ENCODE measurements at regions not wholly inside any gene's neighbourhood (a gene's known extent, or its start where the extent isn't known, plus 50 kb on each side); places are given as distances from the start of the nearest gene placed in this dataset.
A peak's percentile ranks its signal among the peaks of the same experiment; 100 is the strongest.

DNA sequence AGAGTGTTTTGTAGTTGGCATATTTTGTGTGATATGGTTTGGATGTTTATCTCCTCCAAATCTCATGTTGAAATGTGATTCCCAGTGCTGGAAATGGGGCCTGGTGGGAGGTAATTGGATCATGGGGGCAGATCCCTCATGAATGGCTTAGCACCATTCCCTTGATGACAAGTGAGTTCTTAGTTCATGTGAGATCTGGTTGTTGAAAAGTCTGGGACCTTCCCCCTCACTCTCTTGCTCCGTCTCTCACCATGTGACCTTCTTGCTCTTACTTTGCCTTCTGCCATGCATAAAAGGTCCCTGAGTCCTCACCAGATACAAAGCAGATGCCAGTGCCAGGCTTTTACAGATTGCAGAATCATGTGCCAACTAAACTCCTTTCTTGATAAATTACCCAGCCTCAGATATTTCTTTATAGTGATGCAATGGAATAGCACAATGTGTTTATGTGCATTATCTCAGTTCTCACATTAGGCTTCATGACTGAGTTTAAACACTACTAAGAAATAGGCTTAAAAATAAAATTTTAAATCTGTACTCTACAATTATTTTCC lies 1348.8 kb downstream of the STIM2 start:
- no peak for DNase-seq (ENCODE audit: extremely low spot score)
- no peak for TF ChIP-seq SP1 (IDR thresholded peaks at IDR 0.05)
- TF ChIP-seq FOXK2 (IDR thresholded peaks at IDR 0.05) = no peak
- TF ChIP-seq TARDBP (IDR thresholded peaks at IDR 0.05) = no peak
- TF ChIP-seq FOXM1 (IDR thresholded peaks at IDR 0.05; ENCODE audit: borderline replicate concordance) = no peak
- CTCF ChIA-PET = no interaction called here
- POLR2A ChIA-PET = no interaction called here

DNA sequence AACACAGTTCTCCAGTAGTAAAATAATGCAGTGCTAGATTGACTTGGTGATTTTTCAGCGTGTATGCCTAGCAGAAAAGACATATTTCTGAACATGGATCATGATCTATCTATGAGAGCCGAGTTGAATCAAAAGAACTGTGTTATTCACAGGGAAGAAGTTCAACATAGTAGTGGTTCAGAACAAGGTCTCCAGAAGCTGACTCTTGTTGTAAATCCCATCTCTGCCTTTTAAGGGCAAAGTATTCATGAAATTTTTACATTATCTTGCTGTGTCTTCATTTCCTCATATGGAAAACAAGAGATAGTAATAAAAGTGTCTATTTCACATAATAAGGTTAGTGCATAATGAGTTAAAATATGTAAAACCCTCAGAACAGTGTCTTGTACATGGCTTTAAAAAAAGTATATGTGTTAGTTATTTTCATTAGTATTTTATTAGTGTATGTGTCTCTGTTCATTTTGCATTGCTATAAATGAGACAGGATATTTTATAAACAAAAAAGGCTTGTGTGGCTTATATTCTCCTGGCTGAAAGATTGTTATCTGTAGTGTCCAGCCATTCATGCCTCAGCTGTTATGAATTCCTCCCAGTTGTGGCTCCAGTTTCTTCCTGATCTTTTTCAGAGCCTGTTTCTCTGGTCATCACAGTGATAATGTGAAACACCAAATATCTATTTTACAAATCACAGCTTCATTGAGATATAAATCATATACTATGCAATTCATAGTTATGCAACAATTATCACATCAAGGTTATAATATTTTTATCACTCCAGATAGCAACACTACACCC lies 1351.2 kb downstream of the STIM2 start:
- ChIA-PET CTCF (no interaction called here), POLR2A (no interaction called here)
- TF ChIP-seq CTBP1 (IDR thresholded peaks at IDR 0.05; ENCODE audit: borderline replicate concordance) = no peak
- TF ChIP-seq, protein P1, sequence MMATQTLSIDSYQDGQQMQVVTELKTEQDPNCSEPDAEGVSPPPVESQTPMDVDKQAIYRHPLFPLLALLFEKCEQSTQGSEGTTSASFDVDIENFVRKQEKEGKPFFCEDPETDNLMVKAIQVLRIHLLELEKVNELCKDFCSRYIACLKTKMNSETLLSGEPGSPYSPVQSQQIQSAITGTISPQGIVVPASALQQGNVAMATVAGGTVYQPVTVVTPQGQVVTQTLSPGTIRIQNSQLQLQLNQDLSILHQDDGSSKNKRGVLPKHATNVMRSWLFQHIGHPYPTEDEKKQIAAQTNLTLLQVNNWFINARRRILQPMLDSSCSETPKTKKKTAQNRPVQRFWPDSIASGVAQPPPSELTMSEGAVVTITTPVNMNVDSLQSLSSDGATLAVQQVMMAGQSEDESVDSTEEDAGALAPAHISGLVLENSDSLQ (IDR thresholded peaks at IDR 0.05) = no peak
- TF ChIP-seq FOXA1 (IDR thresholded peaks at IDR 0.05) = no peak
- TF ChIP-seq TARDBP (IDR thresholded peaks at IDR 0.05) = no peak
- no peak for TF ChIP-seq ZNF384 (IDR thresholded peaks at IDR 0.05)
- no peak for TF ChIP-seq FOXK2 (IDR thresholded peaks at IDR 0.05)
- no peak for TF ChIP-seq ELF4 (IDR thresholded peaks at IDR 0.05)
- TF ChIP-seq HDGF (IDR thresholded peaks at IDR 0.05; ENCODE audit: borderline replicate concordance) = no peak
- no peak for TF ChIP-seq L3MBTL2 (conservative IDR thresholded peaks at IDR 0.05)
- DNase-seq (ENCODE audit: extremely low spot score) = no peak

- DNase-seq (ENCODE audit: extremely low spot score) = no peak
- TF ChIP-seq FOXK2 (IDR thresholded peaks at IDR 0.05) = no peak
- TF ChIP-seq ZNF384 (IDR thresholded peaks at IDR 0.05) = no peak
- TF ChIP-seq ELF4 (IDR thresholded peaks at IDR 0.05) = no peak
- TF ChIP-seq CTBP1 (IDR thresholded peaks at IDR 0.05; ENCODE audit: borderline replicate concordance) = no peak
- TF ChIP-seq LEF1 (IDR thresholded peaks at IDR 0.05; ENCODE audit: borderline replicate concordance) = no peak
- no peak for TF ChIP-seq NFRKB (IDR thresholded peaks at IDR 0.05)
- TF ChIP-seq ARNT (IDR thresholded peaks at IDR 0.05) = no peak
- no peak for TF ChIP-seq HDGF (IDR thresholded peaks at IDR 0.05; ENCODE audit: borderline replicate concordance)
- TF ChIP-seq TARDBP (IDR thresholded peaks at IDR 0.05) = no peak
- TF ChIP-seq FOXM1 (IDR thresholded peaks at IDR 0.05; ENCODE audit: borderline replicate concordance) = no peak
- TF ChIP-seq L3MBTL2 (conservative IDR thresholded peaks at IDR 0.05) = no peak
- no peak for TF ChIP-seq SUZ12 (IDR thresholded peaks at IDR 0.05)
- TF ChIP-seq, protein P1 (IDR thresholded peaks at IDR 0.05) = no peak
- no peak for TF ChIP-seq FOXA1 (IDR thresholded peaks at IDR 0.05)
- TF ChIP-seq BHLHE40 (IDR thresholded peaks at IDR 0.05; ENCODE audit: borderline replicate concordance) = no peak
- no peak for TF ChIP-seq SP1 (IDR thresholded peaks at IDR 0.05)
- ChIA-PET CTCF (no interaction called here), POLR2A (no interaction called here)
Measured at GRCh38 chr4:28221536-28221935, 1360.9 kb downstream of the STIM2 start.

GRCh38 chr4:28225050-28225449 lies 1364.4 kb downstream of the STIM2 start:
- DNase-seq (ENCODE audit: extremely low spot score) = peak; percentile 6
- TF ChIP-seq CTBP1 (IDR thresholded peaks at IDR 0.05; ENCODE audit: borderline replicate concordance) (no peak), TARDBP (IDR thresholded peaks at IDR 0.05) (no peak), FOXA1 (IDR thresholded peaks at IDR 0.05) (no peak), HDGF (IDR thresholded peaks at IDR 0.05; ENCODE audit: borderline replicate concordance) (no peak), LEF1 (IDR thresholded peaks at IDR 0.05; ENCODE audit: borderline replicate concordance) (no peak), SP1 (IDR thresholded peaks at IDR 0.05) (no peak), SUZ12 (IDR thresholded peaks at IDR 0.05) (no peak), BHLHE40 (IDR thresholded peaks at IDR 0.05; ENCODE audit: borderline replicate concordance) (no peak), FOXM1 (IDR thresholded peaks at IDR 0.05; ENCODE audit: borderline replicate concordance) (no peak), ZNF384 (IDR thresholded peaks at IDR 0.05) (no peak), ARNT (IDR thresholded peaks at IDR 0.05) (no peak), FOXK2 (IDR thresholded peaks at IDR 0.05) (no peak), ELF4 (IDR thresholded peaks at IDR 0.05) (no peak)
- CTCF ChIA-PET = no interaction called here
- POLR2A ChIA-PET = no interaction called here

- DNase-seq (ENCODE audit: extremely low spot score) = no peak
- TF ChIP-seq CTBP1 (IDR thresholded peaks at IDR 0.05; ENCODE audit: borderline replicate concordance) (no peak), ARNT (IDR thresholded peaks at IDR 0.05) (no peak), SUZ12 (IDR thresholded peaks at IDR 0.05) (no peak), HDGF (IDR thresholded peaks at IDR 0.05; ENCODE audit: borderline replicate concordance) (no peak), FOXM1 (IDR thresholded peaks at IDR 0.05; ENCODE audit: borderline replicate concordance) (no peak), BHLHE40 (IDR thresholded peaks at IDR 0.05; ENCODE audit: borderline replicate concordance) (no peak)
- TF ChIP-seq, protein P1 (IDR thresholded peaks at IDR 0.05) = no peak
- CTCF ChIA-PET = no interaction called here
- POLR2A ChIA-PET = no interaction called here
Measured at GRCh38 chr4:28225689-28226353, 1365.2 kb downstream of the STIM2 start.

- CTCF ChIA-PET = no interaction called here
- POLR2A ChIA-PET = no interaction called here
Measured at GRCh38 chr4:28226962-28227361, 1366.3 kb downstream of the STIM2 start.

More at GRCh38 chr4:28226962-28227361, 1366.3 kb downstream of the STIM2 start:
- no peak for TF ChIP-seq SP1 (IDR thresholded peaks at IDR 0.05)
- TF ChIP-seq CTBP1 (IDR thresholded peaks at IDR 0.05; ENCODE audit: borderline replicate concordance) = no peak
- TF ChIP-seq HDGF (IDR thresholded peaks at IDR 0.05; ENCODE audit: borderline replicate concordance) = no peak
- no peak for TF ChIP-seq TARDBP (IDR thresholded peaks at IDR 0.05)
- TF ChIP-seq FOXM1 (IDR thresholded peaks at IDR 0.05; ENCODE audit: borderline replicate concordance) = no peak
- no peak for TF ChIP-seq L3MBTL2 (conservative IDR thresholded peaks at IDR 0.05)
- TF ChIP-seq, protein P1 (IDR thresholded peaks at IDR 0.05) = no peak
- no peak for TF ChIP-seq ARNT (IDR thresholded peaks at IDR 0.05)
- TF ChIP-seq BHLHE40 (IDR thresholded peaks at IDR 0.05; ENCODE audit: borderline replicate concordance) = no peak
- TF ChIP-seq SUZ12 (IDR thresholded peaks at IDR 0.05) = no peak
- TF ChIP-seq FOXK2 (IDR thresholded peaks at IDR 0.05) = no peak
- TF ChIP-seq NFRKB (IDR thresholded peaks at IDR 0.05) = no peak
- TF ChIP-seq LEF1 (IDR thresholded peaks at IDR 0.05; ENCODE audit: borderline replicate concordance) = no peak
- no peak for TF ChIP-seq ZNF384 (IDR thresholded peaks at IDR 0.05)
- TF ChIP-seq ELF4 (IDR thresholded peaks at IDR 0.05) = no peak
- TF ChIP-seq FOXA1 (IDR thresholded peaks at IDR 0.05) = no peak
- no peak for DNase-seq (ENCODE audit: extremely low spot score)

Data from HEK293T (cell line).